ENCODE measurements at regions not wholly inside any gene's neighbourhood (a gene's known extent, or its start where the extent isn't known, plus 50 kb on each side); places are given as distances from the start of the nearest gene placed in this dataset.
"Not testable (repeated sequence)": the region's sequence is repeated elsewhere in the genome, so short reads cannot be mapped to it uniquely, and the experiment has no call there.

GRCh38 chr1:243001003-243001402 lies 254.1 kb downstream of the CEP170 start:
- H3K36me3 ChIP-seq (ENCODE audit: insufficient read depth in 1 of 2, low read depth in 1 of 2); H3K4me3 ChIP-seq; DNase-seq; intact Hi-C loops (cut with DNase I); H3K4me1 ChIP-seq; H3K27ac ChIP-seq; H3K27me3 ChIP-seq (ENCODE audit: insufficient read depth in 3 of 3, low read length in 2 of 3); ATAC-seq; H3K9me3 ChIP-seq: not testable (repeated sequence)
- 5 to 20% (median 13%) methylated on average over 3 to 4 of the region's 4 CpGs for WGBS, 3 donors

- DNase-seq; ATAC-seq; H3K4me3 ChIP-seq; H3K27me3 ChIP-seq (ENCODE audit: insufficient read depth in 3 of 3, low read length in 2 of 3); intact Hi-C loops (cut with DNase I); H3K9me3 ChIP-seq; H3K27ac ChIP-seq; H3K36me3 ChIP-seq (ENCODE audit: insufficient read depth in 1 of 2, low read depth in 1 of 2); H3K4me1 ChIP-seq: not testable (repeated sequence)
- WGBS, 3 donors: 78 to 79% (median 79%) methylated on average over 3 of the region's 3 CpGs
Measured at GRCh38 chr1:242992776-242993175, 262.3 kb downstream of the CEP170 start.

- DNase-seq; H3K36me3 ChIP-seq (ENCODE audit: insufficient read depth in 1 of 2, low read depth in 1 of 2); ATAC-seq; H3K27me3 ChIP-seq (ENCODE audit: insufficient read depth in 3 of 3, low read length in 2 of 3); H3K9me3 ChIP-seq; intact Hi-C loops (cut with DNase I); H3K27ac ChIP-seq; H3K4me1 ChIP-seq; H3K4me3 ChIP-seq: not testable (repeated sequence)
- 74 to 91% (median 91%) methylated on average over 3 of the region's 3 CpGs for WGBS, 3 donors
Measured at GRCh38 chr1:242985096-242985495, 270.0 kb downstream of the CEP170 start.

- H3K27ac ChIP-seq; intact Hi-C loops (cut with DNase I); H3K4me3 ChIP-seq; DNase-seq; H3K27me3 ChIP-seq (ENCODE audit: insufficient read depth in 3 of 3, low read length in 2 of 3); H3K9me3 ChIP-seq; H3K4me1 ChIP-seq; H3K36me3 ChIP-seq (ENCODE audit: insufficient read depth in 1 of 2, low read depth in 1 of 2); ATAC-seq: not testable (repeated sequence)
- WGBS, 3 donors: 86 to 92% (median 89%) methylated on average over 3 of the region's 3 CpGs
Measured at GRCh38 chr1:242973341-242973740, 281.7 kb downstream of the CEP170 start.

GRCh38 chr1:242966892-242967291 lies 288.2 kb downstream of the CEP170 start:
- no peaks in the 10 kb centered on the region for H3K4me1 ChIP-seq
- no peaks in the 10 kb centered on the region for H3K9me3 ChIP-seq
- ATAC-seq (no peak), DNase-seq (no peak)
- H3K36me3 ChIP-seq (ENCODE audit: insufficient read depth in 1 of 2, low read depth in 1 of 2): no peaks in the 10 kb centered on the region
- no peak for TF ChIP-seq CTCF (IDR thresholded peaks at IDR 0.05)
- intact Hi-C loops (cut with DNase I): no loop called here
- H3K27ac ChIP-seq: no peak overlapping the region
- 87 to 91% (median 91%) methylated on average over 3 of the region's 3 CpGs for WGBS, 3 donors
- H3K4me3 ChIP-seq: no peak overlapping the region
- no peaks in the 10 kb centered on the region for H3K27me3 ChIP-seq (ENCODE audit: insufficient read depth in 3 of 3, low read length in 2 of 3)

- H3K27me3 ChIP-seq (ENCODE audit: insufficient read depth in 3 of 3, low read length in 2 of 3); H3K9me3 ChIP-seq; H3K36me3 ChIP-seq (ENCODE audit: insufficient read depth in 1 of 2, low read depth in 1 of 2); intact Hi-C loops (cut with DNase I); H3K4me1 ChIP-seq; ATAC-seq; H3K4me3 ChIP-seq; H3K27ac ChIP-seq; DNase-seq: not testable (repeated sequence)
- 57 to 66% (median 66%) methylated on average over 3 of the region's 3 CpGs for WGBS, 3 donors
Measured at GRCh38 chr1:242959397-242959796, 295.7 kb downstream of the CEP170 start.

GRCh38 chr1:242954945-242955344 lies 300.1 kb downstream of the CEP170 start:
- H3K27ac ChIP-seq; H3K27me3 ChIP-seq (ENCODE audit: insufficient read depth in 3 of 3, low read length in 2 of 3); H3K4me1 ChIP-seq; intact Hi-C loops (cut with DNase I); H3K4me3 ChIP-seq; H3K9me3 ChIP-seq; DNase-seq; H3K36me3 ChIP-seq (ENCODE audit: insufficient read depth in 1 of 2, low read depth in 1 of 2); ATAC-seq: not testable (repeated sequence)
- 86 to 93% (median 91%) methylated on average over 3 of the region's 3 CpGs for WGBS, 3 donors

GRCh38 chr1:242946206-242946605 lies 308.9 kb downstream of the CEP170 start:
- no peak overlapping the region for H3K27ac ChIP-seq
- no peak for ATAC-seq
- no peak overlapping the region for H3K4me3 ChIP-seq
- no peaks in the 10 kb centered on the region for H3K9me3 ChIP-seq
- H3K4me1 ChIP-seq: no peaks in the 10 kb centered on the region
- DNase-seq: no peak
- intact Hi-C loops (cut with DNase I): no loop called here
- no peak for TF ChIP-seq CTCF (IDR thresholded peaks at IDR 0.05)
- H3K36me3 ChIP-seq (ENCODE audit: insufficient read depth in 1 of 2, low read depth in 1 of 2): no peaks in the 10 kb centered on the region
- H3K27me3 ChIP-seq (ENCODE audit: insufficient read depth in 3 of 3, low read length in 2 of 3): no peaks in the 10 kb centered on the region
- WGBS, 3 donors: 68 to 78% (median 70%) methylated on average over 3 of the region's 3 CpGs

- H3K27me3 ChIP-seq (ENCODE audit: insufficient read depth in 3 of 3, low read length in 2 of 3); H3K9me3 ChIP-seq; DNase-seq; ATAC-seq; H3K4me1 ChIP-seq; H3K36me3 ChIP-seq (ENCODE audit: insufficient read depth in 1 of 2, low read depth in 1 of 2); H3K4me3 ChIP-seq; intact Hi-C loops (cut with DNase I); H3K27ac ChIP-seq: not testable (repeated sequence)
- WGBS, 3 donors: 29 to 36% (median 31%) methylated on average over 9 to 11 of the region's 11 CpGs
Measured at GRCh38 chr1:242936725-242937124, 318.4 kb downstream of the CEP170 start.

GRCh38 chr1:242924717-242925116 lies 330.4 kb downstream of the CEP170 start:
- H3K4me1 ChIP-seq; H3K9me3 ChIP-seq; ATAC-seq; H3K4me3 ChIP-seq; H3K27ac ChIP-seq; intact Hi-C loops (cut with DNase I); H3K36me3 ChIP-seq (ENCODE audit: insufficient read depth in 1 of 2, low read depth in 1 of 2); H3K27me3 ChIP-seq (ENCODE audit: insufficient read depth in 3 of 3, low read length in 2 of 3); DNase-seq: not testable (repeated sequence)
- WGBS, 3 donors: 33 to 44% (median 38%) methylated on average over 6 of the region's 6 CpGs
